ENCODE measurements at regions not wholly inside any gene's neighbourhood (a gene's known extent, or its start where the extent isn't known, plus 50 kb on each side); places are given as distances from the start of the nearest gene placed in this dataset.
"Not testable (repeated sequence)": the region's sequence is repeated elsewhere in the genome, so short reads cannot be mapped to it uniquely, and the experiment has no call there.

- no peak for DNase-seq (ENCODE audit: low read depth, low spot score)
Measured at GRCh38 chr1:173300061-173301044, 93.2 kb upstream of the TNFSF4 start.

DNA sequence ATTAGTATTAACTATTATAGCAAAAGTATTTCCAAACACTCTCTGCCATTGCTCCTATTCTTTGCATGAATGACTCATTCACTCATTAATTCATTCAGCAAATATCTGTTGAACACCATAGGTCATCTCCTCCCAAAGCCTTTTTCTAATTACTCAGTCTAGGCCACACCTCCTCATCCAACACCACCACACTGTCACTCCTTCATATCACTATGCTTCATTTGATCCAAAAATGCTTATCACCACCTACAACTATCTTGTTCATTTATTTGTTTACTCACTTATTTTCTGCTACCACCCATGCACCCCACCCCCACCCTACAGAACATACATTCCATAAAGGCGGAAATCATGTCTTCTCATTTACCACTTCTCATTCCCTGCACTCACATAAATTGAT is 94.4 kb upstream of the TNFSF4 start:
- no peak for DNase-seq (ENCODE audit: low read depth, low spot score)

- DNase-seq (ENCODE audit: low read depth, low spot score), result no peak
Measured at GRCh38 chr1:173302366-173302765, 95.2 kb upstream of the TNFSF4 start.

DNA sequence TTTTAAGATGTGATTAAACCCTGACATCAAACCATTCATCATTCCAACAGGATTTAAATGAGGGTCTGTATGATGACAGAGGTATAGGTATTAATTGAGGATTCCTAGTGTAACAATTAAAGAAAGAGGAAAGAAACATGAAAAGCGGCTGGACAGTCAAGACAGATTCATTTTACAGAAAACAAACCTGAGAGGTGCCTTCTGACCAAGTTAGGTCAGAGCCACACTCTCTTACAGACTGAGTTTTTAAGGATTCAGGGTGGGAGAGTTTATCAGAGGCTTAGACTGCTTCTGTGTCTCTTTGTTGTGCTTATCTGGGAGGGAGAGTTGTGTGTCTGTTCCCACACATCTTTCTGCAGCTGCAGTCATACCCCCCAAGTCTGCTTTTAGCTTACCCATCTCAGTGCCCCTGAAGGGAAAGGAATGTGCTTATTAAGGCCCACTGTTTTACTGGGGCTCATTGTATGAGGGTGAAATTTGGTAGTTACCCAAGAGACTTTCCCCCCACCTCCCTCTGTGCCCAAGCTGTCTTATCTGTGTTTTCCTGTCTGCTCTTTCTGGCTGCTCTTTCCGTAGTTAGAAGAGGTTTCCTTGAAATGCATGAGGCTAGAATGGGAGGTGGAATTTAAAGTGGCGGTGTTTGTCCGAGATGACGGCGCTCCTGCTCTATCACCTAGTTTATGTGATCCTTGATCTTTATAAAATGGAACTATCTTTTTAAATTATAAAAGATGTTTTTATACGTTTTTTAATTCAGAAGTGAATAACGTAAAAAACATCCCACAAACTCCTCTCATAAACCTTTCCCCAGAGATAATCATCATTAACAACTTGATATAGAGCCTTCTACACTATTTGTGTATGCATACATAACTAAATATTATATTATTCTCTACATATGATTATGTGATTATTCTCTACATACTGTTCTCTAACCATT is 96.0 kb upstream of the TNFSF4 start:
- no peak for DNase-seq (ENCODE audit: low read depth, low spot score)

DNA sequence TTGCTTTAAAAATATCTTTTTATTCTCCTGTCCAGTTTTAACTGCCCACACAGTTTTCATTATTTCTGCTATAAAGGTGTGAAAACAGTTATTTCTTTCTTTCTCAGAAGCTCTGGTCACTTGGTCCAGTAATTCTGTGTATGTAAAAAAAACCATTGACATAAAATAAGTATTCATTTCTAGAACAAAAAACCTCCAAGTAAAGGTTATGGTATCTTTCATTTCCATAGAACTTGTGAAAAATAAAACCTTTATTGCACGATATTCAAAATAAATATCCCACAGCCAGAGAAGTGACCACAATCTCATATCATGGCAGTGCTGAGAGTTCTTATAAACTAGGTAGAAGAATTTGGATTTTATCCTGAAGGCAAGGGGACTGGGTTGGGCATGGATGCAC is 96.9 kb upstream of the TNFSF4 start:
- DNase-seq (ENCODE audit: low read depth, low spot score), result no peak

- DNase-seq (ENCODE audit: low read depth, low spot score), result no peak
Measured at GRCh38 chr1:173304529-173305227, 97.5 kb upstream of the TNFSF4 start.

GRCh38 chr1:173307845-173308244 is 100.7 kb upstream of the TNFSF4 start:
- DNase-seq (ENCODE audit: low read depth, low spot score), result no peak

- no peak for DNase-seq (ENCODE audit: low read depth, low spot score)
Measured at GRCh38 chr1:173314656-173315055, 107.5 kb upstream of the TNFSF4 start.

GRCh38 chr1:173315296-173315695 is 108.2 kb upstream of the TNFSF4 start:
- no peak for DNase-seq (ENCODE audit: low read depth, low spot score)

- no peak for DNase-seq (ENCODE audit: low read depth, low spot score)
Measured at GRCh38 chr1:173318788-173319187, 111.7 kb upstream of the TNFSF4 start.

DNA sequence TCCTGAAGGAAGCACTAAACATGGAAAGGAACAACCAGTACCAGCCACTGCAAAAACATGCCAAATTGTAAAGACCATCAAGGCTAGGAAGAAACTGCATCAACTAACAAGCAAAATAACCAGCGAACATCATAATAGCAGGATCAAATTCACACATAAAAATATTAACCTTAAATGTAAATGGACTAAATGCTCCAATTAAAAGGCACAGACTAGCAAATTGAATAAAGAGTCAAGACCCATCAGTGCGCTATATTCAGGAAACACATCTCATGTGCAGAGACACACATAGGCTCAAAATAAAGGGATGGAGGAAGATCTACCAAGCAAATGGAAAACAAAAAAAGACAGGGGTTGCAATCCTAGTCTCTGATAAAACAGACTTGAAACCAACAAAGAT is 117.2 kb upstream of the TNFSF4 start:
- not testable (repeated sequence) for DNase-seq (ENCODE audit: low read depth, low spot score)

DNA sequence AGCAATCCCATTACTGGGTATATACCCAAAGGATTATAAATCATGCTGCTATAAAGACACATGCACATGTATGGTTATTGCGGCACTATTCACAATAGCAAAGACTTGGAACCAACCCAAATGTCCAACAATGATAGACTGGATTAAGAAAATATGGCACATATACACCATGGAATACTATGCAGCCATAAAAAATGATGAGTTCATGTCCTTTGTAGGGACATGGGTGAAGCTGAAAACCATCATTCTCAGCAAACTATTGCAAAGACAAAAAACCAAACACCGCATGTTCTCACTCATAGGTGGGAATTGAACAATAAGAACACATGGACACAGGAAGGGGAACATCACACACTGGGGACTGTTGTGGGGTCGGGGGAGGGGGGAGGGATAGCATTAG is 120.9 kb upstream of the TNFSF4 start:
- DNase-seq (ENCODE audit: low read depth, low spot score), result not testable (repeated sequence)

DNA sequence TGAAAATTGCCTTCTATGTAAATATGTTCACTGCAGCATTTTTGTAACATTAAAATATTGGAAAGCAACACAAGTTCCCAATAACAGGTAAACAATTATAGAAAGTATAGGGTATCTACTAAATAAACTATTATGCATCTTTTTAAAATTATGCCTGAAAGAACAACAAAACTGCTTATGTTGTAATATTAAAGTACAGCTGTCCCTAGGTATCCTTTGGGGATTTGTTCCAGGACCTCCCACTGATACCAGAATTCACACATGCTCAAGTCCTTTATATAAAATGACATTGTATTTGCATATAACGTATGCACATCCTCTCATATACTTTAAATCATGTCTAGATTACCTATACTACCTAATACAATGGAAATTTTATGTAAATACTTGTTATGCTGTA is 121.8 kb upstream of the TNFSF4 start:
- DNase-seq (ENCODE audit: low read depth, low spot score), result no peak

DNA sequence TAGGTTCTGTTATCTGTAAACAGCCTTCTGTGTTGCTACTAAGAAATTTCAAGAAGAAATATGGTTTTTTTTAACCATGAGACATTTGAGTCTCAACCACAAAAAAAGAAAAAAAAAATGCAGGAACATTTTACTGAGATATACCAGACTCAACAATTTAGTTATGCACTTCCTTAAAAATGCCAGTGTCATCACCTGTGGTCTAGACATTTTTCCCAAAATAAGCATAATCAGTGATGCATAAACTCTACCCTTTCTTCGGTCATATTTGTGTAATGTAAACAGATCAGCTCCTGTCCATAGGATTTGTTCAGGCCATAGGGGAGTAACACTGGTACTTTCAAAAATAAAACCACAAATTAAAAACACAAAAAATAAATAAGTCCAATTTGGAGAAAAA is 122.6 kb upstream of the TNFSF4 start:
- DNase-seq (ENCODE audit: low read depth, low spot score), result no peak

DNA sequence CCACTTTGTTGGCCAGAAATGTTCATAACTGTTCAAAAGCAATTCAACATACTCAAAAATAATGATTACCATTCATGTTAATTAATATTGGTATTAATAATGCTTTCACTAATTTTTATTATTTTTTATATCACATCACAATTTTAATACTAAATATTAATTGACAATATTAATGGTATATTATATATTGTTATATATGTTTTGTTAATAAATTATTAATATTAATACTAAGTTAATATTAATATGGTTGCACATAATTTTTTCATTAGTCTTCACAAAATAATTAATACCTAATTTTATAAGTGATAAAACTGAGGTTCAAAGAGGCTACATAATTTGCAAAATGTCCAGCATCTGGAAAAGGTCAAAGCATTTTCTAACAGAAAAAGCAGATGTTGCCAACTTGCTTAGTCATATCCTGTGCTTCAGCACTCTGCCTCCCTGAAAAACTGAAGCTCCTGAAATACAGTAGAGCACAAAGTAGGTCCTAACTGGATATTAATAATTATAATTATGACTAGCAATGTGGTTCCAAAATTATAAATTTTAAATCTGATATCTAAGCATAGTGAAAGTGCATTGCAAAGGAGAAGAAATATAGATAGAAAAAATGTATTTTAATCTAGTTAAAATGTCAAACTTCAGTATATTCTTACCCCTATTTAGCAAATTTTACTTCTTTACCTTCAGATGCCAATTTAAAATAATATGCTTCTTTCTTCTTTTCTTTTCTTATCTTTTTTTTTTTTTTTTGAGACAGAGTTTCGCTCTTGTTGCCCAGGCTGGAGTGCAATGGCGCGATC is 123.2 kb upstream of the TNFSF4 start:
- no peak for DNase-seq (ENCODE audit: low read depth, low spot score)

DNA sequence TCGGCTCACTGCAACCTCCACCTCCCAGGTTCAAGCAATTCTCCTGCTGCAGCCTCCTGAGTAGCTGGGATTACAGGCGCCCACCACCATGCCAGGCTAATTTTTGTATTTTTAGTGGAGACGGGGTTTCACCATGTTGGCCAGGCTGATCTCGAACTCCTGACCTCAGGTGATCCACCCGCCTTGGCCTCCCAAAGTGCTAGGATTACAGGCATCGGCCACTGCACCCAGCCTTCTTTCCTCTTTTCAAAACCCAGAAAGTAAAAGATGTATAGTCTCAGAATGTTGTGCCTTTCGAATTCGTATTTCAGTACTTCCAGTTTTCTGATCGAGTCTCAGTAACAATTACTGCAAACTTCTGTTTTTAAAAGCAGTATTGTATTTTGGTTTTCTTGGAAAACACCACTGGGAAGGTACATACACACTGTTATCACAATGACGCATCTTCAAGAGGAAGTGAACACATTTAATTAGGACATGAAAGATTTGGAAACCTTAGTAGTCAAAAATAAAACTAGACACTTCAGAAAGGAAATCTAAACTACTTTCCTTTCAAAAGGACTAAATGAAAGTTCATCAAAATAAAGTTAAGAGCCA is 123.9 kb upstream of the TNFSF4 start:
- DNase-seq (ENCODE audit: low read depth, low spot score), result not testable (repeated sequence)

DNA sequence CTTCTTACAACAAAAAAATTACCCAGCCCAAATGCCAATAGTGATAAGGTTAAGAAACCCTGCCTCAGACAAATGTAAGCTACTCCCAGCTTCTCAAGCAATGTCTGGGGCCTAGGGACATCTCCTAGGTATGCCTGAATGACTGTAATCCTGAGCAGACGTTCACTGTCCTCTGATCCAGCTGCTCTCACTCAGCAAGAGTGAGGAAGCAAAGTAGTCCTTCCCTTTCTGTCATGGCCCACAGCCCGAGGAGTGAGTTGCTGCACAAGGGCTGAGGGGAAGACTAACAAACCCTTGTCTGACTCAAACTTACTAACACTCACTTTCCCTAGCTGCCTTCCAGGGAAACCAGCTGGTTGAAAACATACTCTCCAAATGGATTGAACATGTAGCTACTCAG is 124.9 kb upstream of the TNFSF4 start:
- no peak for DNase-seq (ENCODE audit: low read depth, low spot score)

DNA sequence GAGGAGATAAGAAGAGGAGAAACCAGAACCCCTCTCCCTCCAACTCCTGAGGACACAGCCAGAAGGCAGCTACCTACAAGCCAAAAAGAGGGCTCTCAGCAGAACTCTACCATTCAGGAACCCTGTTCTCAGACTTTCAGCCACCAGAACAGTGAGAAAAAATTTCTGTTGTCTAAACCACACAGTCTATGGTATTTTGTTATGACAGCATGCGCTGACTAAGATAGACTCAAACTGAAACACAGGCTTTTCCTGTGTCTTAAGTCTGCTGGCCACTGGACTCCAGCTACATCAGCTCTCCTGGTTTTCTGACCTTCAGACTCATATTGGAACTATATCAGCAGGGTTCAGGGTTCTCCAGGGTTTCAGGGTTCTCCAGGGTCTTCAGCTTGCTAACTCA is 126.5 kb upstream of the TNFSF4 start:
- DNase-seq (ENCODE audit: low read depth, low spot score), result no peak

DNA sequence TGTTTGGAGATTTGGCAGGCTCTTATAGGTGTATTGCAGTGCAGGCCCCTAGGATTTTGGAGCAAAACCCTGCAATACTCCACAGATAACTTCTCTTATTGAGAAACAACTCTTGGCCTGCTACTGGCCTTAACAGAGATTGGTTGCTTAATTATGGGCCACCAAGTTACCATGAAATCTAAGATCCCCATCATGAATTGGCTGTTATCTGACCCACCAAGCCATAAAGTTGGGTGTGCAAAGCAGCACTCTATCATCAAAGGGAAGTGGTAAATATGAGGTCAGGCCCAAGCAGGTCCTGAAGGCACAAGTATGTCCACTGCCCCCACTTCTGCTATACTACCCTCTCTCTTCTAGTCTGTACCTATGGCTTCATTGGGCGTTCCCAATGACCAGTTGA is 130.0 kb upstream of the TNFSF4 start:
- no peak for DNase-seq (ENCODE audit: low read depth, low spot score)

- DNase-seq (ENCODE audit: low read depth, low spot score), result no peak
Measured at GRCh38 chr1:173341307-173341706, 134.2 kb upstream of the TNFSF4 start.

- no peak for DNase-seq (ENCODE audit: low read depth, low spot score)
Measured at GRCh38 chr1:173341971-173342370, 134.8 kb upstream of the TNFSF4 start.
